HCEC 1CT (cell line): ENCODE measurements at regions not wholly inside any gene's neighbourhood (a gene's known extent, or its start where the extent isn't known, plus 50 kb on each side); places are given as distances from the start of the nearest gene placed in this dataset.
"Not testable (repeated sequence)": the region's sequence is repeated elsewhere in the genome, so short reads cannot be mapped to it uniquely, and the experiment has no call there.

Experiments used
- DNase-seq: peaks from one replicate; pipeline ENCODE4 v3.0.0-alpha.2; 2017

DNA sequence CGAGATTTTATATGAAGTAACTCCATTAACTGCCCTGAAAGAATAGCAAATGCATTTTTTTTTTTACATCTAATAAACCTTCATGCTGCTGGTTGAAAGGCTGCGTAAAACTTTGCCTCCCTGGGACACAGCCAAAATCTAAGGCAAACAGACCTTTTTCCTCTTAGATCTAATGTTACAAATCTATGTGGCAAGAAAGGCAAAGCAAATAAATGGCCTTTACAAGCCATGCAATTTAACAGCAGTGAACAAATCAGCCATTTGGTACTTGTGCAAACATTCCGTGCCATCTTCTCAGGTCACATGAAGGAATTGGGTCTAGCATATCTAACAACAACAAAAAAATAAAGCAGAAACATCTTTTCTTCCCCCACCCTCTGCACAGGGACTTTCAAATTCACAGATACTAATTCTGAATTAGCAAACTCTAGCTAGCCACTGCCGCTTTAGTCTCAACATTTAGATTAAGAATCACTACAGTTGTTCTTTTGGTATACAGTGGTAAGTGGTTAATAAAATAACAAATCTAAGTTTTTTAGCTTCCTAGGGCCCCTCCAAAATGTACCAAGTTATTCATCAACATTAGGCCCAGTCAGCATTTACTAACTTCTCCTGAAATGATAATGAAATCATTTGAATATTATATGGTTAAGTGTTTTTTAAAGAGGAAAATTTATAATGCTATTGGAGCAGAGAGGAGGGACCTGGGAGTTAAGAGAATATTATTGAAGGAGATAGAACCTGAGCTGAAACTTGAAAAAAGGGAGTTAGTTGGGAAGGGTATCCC, 593.8 kb downstream of the SMARCA1 start:
- no peak for DNase-seq

DNA sequence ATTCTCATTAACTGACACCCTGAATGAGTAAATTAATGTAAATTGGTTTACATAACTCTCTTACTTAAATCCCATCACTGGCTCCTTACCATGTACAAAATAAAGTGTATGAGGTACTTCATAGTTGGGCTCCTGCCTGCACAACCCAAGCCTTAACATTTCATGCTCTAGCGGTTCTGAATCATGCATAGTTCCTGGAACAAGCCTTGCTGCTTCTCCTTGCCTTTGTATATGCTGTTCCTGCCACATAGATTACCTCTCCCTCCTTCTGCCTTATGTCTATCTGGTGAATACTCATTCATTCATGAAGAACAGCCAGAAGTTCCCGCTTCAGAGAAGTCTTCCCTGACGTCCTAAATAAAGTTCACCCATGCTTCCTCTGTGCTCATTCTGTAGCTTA, 594.7 kb downstream of the SMARCA1 start:
- no peak for DNase-seq

DNA sequence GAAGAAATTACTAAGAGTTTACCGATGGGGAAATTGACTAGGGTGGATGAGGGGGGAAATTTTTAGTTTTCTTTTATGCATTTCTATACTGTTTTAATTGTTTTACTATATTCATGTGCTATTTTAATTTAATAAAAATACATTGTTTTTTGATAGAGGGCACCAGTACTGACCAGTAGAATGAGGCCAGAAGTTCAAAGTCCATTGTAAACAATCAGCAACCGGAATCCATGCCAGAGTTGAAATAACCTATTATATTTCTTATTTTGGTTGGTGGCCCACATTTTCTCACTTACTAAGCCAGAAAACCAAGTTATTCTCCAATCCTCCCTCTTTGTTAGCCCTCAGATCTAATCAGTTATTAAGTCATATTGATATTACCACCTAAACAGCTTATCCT, 595.9 kb downstream of the SMARCA1 start:
- no peak for DNase-seq

DNA sequence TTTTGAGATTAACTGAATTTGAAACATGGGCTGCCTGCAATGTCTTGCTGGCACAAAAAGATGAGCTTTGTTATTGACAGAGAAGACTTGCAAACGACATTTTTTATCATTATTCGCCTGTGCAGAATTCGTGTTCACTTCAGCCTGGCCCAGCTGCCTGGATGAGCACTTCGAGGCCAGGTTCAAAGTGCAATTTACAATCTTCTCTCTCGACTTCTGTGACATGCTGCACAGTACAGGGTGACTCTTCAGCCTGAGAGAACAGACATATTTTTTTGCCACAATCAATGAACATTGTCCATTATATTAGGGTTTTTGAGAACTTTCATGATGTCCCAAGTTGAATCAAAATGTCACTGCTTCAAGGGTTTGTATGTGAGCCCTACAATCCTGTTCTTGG, 616.5 kb downstream of the SMARCA1 start:
- no peak for DNase-seq

DNA sequence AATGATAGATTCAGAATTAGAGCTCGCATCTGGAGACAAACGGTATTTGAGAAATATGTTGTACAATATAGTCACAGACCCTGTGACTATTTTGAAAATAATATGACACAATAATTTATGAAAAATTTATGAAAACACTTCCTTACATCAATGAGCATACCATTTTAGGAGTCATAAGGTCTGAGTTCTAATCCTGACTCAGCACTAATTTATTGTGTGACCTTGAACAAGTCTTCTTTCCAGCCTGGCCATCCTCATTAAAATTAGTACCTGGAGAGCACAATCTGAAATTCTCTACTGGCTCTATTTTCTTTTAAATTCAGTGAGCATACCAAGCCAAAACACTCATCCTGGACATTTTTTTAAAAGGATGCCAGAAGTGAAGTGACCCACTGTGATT, 622.3 kb downstream of the SMARCA1 start:
- no peak for DNase-seq

DNA sequence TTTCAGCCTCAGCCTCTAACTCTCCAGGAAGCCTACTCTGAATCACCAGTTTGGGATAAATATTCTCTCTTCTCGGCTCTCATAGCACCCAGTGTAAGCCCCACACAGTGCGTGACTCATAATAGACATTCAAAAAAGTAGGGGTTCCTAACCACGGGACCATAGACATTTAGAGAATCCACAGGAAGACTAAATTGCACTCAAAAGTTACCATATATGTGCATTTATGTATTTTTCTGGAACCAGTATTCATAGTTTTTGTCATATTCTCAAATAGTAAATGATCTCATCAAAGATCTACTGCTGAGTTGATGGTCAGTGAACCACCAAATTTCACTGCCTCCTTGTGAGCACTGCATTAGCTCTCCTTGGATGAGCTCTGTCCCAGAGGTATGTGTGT, 625.7 kb downstream of the SMARCA1 start:
- DNase-seq, result no peak

DNA sequence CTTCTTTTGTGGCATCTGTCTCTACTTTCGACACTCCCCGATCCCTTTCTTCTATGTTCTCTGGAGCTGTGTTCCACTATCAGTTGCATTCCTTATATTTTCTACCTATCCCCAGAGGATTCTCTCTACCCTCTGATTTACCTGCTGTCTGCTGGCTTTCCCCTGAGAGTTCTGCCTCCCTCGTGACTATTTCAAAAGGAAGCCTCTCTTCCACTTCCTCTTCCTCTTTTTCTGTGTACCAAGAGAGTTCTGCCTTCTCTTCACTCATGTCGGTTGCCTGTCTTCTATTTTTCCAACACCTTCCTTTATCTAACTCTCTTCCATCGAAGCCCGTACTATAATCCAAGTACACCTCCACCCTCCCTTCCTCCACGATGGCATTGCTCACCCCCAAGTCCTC, 631.7 kb downstream of the SMARCA1 start:
- DNase-seq, result no peak

DNA sequence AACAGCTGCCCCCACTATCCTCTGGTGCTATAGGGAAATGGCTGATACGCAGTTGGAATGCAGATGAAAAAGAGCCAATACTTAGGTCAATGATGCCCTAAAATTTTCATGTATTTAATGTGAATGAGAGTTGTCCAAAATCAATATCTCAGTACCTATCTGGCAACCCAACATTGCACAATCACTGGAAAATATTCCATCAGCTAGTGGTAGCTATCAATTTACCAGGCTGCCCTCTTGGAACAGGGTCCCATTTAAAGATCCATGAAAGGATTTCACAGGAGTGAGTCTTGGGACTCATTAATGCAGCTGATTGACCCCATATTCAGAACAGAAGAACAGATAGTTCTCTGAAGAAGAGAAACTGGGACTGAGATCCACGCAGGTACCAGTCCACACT, 638.9 kb downstream of the SMARCA1 start:
- DNase-seq, result no peak

DNA sequence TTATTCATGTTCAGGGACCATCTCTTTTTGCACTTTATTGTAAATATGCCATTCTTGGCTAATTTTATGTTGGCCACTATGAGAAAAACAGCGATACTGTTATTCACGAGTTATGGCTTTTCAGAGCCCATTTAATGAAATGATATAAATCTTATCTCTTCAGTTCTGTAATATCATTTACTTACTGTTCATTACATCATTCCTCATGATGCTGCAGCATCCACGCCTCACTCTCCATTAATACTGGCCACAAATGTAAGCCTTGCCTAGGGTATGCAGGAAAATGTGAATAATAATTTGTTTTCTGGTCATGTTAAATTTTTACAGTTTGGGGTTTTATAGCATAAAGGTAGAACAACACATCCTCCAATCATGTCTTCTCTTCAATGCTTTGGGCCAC, 639.6 kb downstream of the SMARCA1 start:
- no peak for DNase-seq

DNA sequence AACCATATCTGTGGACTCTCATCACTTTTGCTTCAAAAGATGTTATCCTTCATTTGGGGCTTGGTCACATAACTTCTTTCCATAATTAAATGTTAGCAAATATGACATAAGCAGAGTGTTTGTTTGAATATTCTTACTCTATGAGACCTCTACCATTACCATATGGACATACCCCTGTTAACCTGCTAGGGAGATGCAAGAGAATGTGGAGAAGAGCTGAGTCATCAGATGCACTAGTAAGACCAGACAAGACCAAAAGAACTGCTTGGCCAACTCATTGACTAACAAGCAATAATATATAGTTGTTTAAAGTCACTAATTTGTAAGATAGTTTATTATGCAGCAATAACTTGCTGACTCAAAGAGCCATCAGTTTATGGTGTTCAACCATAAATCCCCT, 652.9 kb downstream of the SMARCA1 start:
- DNase-seq, result no peak

DNA sequence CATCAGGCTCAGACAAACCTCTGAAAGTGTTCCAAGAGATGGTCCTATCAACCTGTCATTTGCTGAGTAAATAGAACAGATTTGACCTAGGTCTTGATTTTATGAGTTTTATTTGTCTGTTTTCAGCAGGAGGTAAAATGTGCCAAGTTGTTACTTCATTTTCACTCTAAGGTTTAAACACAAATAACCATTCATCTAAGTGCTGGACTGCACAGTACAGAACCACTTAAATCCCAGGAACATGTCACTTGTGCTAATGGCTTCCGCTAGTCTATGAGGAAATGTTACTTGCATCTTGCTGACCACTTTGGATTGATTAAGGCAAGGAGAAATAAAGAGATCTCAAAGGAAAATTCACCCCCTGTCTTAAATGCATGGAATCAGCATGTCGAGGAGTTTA, 660.7 kb downstream of the SMARCA1 start:
- DNase-seq, result no peak

DNA sequence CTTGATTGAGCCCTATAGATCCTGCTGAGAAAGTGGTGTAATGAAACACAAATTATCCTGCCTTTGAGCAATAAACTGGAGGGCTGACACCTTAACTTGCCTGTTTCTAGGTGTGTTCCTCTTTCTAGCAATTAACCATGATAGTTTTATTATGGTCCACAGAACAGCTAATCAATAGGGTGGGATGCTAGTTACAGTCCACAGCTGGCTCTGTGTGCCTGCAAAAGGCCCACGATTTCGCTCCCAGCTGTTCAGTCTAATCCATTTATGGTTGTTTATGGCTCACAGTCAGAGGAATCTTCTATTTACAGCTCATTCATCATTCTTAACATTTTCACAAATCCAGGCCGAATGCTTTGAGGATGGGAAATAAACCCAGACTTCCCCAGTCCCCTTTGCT, 674.9 kb downstream of the SMARCA1 start:
- no peak for DNase-seq

DNA sequence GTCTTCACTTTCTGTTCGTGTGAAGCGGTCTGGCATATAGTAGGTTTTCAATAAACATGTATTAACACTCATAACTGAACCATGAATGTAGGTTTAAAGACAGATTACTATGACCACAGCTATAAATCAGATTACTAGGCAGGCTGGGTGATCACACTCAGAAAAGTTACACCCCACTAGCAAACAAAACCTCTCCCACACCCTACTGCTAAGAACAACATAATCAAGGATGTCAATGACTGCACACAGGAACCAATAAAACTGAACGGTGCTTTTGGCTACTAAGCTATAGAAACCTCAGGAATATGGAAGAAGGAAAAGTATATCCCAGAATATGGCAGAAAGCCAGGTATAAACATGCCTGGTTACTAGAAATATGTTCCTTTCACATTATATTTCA, 676.9 kb downstream of the SMARCA1 start:
- no peak for DNase-seq

DNA sequence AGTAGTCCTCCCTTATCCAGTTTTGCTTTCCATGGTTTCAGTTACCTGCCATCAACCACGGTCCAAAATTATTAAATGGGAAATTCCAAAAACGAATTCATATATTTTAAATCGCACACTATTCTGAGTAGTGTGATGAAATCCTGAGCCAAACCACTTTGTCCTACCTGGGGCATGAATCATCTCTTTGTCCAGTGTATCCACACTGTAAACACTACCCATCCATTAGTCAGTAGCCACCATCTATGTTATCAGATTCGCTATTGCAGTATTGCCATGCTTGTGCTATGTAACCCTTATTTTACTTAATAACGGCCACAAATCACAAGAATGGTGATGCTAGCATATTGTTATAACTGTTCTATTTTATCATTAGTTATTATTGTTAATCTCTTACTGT, 704.6 kb downstream of the SMARCA1 start:
- no peak for DNase-seq

DNA sequence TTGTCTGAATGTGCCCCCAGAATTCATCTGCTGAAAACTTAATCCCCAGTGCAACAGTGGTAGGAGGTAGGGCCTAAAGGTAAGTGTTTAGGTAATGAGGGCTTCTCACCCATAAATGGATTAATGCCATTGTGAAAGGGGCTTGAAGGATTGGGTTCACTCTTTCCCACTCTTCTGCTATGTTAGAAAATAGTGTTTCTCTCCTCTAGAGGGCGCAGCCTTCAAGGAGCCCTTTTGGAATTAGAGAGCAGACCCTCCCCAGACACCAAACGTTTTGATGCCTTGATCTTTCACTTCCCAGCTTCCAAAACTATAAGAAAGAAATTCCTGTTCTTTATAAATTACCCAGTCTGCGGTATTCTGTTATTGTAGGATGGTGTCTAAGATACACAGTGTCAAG, 706.4 kb downstream of the SMARCA1 start:
- no peak for DNase-seq

DNA sequence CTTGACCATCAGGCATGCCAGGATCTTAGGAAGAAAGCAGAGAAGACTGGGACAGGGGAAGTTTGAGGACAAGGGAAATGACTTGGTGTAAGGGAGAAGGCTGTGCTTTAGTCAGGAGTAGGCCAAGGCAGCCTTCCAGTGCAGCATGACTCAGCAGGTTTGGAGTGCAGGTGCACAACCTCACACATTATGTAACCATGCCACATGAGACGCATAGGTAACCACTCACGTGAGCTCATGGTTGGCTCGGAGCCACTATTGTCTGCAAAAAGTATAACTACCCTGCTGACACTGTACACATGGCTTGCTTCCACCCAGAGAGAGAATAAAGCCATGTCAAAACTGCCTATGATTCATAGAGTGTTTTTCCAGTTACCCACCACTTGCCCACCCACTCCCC, 715.9 kb downstream of the SMARCA1 start:
- DNase-seq, result no peak

DNA sequence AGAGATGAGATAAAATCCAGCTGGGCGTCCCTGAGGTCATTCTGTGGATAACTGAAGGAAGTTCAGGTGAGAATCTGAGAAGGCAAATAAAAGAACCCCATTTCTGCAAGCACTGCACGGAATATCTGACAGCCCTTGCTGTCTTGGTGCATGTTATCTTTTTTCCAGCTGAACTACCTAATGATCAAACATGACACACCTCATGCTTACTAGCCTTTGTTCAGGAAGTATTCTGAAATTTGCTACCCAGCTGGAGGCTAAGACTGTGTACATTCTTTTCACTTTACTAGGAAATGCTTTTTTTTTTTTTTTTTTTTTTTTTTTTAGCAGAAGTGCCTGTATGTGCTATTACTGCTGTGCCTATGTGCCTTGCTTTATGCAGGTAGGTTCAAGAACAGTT, 718.1 kb downstream of the SMARCA1 start:
- DNase-seq, result no peak

DNA sequence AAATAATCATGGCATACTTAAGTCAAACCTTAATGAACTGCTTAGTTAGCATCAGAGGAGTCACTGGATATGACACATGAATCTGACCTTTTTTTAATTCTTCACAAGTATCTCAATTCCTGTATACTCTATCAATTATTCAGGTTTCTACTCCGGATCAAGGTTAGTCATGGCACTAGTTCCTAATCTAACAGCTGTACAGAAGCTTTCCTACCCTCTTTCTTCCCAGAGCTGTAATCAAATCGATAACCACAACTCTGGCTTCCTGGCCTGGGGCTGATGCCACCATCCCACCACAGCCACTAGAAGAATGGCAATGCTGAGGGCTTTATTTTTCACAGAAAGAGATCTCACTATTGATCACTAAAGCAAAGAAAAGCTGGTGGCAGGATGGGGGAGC, 718.5 kb downstream of the SMARCA1 start:
- DNase-seq, result no peak

DNA sequence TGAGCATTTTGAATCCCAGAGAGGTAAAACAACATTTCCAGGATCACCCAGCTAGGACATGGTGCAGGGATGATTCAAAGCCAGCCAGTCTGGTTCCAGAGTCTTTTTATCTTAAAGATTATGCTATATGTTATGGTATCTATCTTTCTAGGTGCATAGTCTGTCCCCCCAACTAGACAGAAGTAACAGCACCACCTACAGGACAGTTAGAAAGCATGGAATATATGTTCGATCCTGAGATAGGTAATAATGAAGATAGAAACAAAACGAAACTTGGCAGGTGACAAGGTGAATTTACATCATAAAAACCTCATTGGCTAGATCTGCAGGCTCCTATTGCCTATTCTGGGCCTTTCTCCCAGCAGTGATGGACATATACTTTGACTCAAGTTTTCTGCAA, 723.2 kb downstream of the SMARCA1 start:
- DNase-seq, result no peak

DNA sequence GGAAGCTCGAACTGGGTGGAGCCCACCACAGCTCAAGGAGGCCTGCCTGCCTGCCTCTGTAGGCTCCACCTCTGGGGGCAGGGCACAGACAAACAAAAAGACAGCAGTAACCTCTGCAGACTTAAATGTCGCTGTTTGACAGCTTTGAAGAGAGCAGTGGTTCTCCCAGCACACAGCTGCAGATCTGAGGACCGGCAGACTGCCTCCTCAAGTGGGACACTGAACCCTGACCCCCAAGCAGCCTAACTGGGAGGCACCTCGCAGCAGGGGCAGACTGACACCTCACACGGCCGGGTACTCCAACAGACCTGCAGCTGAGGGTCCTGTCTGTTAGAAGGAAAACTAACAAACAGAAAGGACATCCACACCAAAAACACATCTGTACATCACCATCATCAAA, 730.9 kb upstream of the ACTRT1 start:
- not testable (repeated sequence) for DNase-seq

DNA sequence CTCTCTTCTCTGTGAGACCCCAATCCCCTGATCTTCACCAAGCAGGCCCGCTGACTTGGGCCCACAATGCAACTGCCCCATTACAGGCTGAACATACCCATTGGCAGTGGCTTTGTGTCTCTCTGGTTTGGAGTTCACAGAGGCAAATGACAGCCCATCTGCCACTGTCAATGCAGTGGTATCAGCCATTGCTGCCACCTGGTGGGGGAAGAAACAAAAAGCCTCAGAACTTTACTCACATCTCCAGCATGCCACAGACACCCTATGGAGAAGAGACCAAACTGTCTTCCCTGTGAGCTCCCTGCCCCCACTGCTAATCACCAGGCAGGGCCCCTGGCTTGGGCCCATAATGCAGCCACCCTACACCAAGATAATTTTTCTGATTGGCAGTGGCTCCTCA, 729.3 kb upstream of the ACTRT1 start:
- no peak for DNase-seq

DNA sequence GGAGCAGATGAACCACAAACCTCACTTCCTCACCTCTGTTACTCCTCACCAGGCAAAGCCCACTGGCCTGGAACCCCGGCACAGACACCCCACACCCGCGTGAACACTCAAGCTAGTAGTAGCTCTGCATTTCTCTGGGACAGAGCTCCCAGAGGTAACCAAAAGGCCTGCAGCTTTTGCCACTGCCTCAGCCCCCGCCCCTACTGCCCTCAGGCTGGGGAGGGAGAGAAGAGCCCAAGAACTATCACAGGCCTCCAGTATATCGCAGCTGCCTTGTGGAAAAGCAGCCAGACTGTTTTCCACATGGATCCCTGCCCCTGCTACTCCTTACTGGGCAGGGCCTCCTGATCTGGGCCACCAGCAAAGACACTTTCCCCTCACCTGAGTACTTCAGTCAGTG, 728.7 kb upstream of the ACTRT1 start:
- DNase-seq, result no peak

DNA sequence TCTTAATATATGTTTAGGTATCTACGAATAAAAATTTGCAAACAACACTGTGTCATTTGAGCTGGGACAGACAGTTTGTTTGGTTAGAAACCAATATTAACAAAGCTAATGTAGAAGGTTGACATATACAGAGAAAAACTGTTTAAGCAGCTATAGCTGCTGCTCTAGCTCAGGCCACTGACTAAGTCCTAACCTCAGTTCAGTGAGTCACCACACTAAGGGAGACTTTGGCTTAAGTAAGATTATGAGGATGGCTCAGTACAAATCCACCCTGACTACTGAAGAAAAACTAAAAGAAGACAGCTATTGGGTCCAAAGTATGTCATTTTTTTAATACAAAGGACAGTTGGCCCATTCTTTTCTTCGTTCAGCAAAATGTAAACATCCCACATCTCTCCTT, 717.3 kb upstream of the ACTRT1 start:
- DNase-seq, result no peak

DNA sequence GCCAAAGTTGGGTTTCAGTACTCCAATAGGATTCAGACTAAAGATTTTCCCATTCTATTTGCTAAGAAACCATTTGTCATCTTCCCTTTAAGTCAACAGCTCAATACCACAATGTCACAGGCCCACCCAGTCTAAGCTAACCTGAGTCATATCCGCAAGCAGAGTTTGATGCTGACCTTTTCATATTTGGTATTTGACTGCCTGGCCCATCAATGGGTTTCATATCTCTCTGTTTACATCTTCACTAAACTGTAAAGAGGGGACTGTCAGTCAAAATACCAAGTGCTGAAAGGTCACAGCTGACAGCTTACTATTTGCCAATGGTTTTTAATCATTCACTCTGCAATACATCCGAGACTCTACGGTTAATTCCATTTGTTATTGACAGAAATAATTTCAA, 707.5 kb upstream of the ACTRT1 start:
- no peak for DNase-seq

DNA sequence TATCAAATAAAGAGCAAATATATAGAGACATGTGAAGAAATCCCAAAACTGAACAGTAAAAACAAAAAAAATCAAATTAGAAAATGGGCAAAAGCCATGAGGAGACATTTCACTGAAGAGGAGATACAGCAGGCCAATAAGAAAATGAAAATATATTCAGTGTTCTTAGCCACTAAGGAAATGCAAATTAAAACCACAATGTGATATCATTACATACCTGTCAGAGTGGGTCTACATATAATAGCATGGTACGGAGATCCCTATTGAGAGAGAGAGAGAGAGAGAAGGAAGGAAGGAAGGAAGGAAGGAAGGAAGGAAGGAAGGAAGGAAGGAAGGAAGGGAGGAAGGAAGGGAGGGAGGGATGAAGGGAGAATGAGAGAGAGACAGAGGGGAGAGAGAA, 707.0 kb upstream of the ACTRT1 start:
- no peak for DNase-seq

DNA sequence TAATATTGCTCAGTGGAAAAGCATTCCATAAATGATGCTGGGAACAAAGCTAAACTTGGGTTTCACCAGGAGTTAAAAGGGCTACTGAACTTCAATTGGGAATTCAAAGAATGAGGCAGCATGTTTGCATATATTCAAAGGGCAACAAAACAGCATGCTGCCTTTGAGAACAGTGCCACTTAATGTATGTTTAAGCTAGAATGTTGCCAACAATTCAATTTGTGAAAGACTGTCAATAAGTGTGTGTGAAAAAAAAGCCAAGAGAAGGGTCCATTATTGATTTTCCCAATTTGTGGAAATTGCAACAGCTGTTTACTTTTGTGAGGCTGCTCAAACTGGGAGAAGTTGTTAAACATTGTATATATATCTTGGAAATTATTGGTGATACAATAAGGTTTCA, 701.9 kb upstream of the ACTRT1 start:
- DNase-seq, result no peak
